Glomerular endothelial cell (primary cell): ENCODE measurements at regions not wholly inside any gene's neighbourhood (a gene's known extent, or its start where the extent isn't known, plus 50 kb on each side); places are given as distances from the start of the nearest gene placed in this dataset.

ENCODE experiments used
- DNase-seq: peaks from one replicate; pipeline ENCODE4 v3.0.0-alpha.2; 2011; ENCODE audit warnings: low read depth, low spot score; ENCODE audit errors: extremely low read depth

- no peak for DNase-seq
Measured at GRCh38 chr2:120807751-120808150, 72.1 kb downstream of the GLI2 start.

- no peak for DNase-seq
Measured at GRCh38 chr2:120809151-120809550, 73.5 kb downstream of the GLI2 start.

- DNase-seq = no peak
Measured at GRCh38 chr2:120809609-120810440, 74.2 kb downstream of the GLI2 start.

- DNase-seq = no peak
Measured at GRCh38 chr2:120810639-120811038, 75.0 kb downstream of the GLI2 start.

GRCh38 chr2:120812866-120813265 is 77.2 kb downstream of the GLI2 start:
- no peak for DNase-seq

- no peak for DNase-seq
Measured at GRCh38 chr2:120814352-120814751, 78.7 kb downstream of the GLI2 start.

GRCh38 chr2:120815292-120815691 is 79.6 kb downstream of the GLI2 start:
- DNase-seq = no peak

GRCh38 chr2:120817136-120817955 is 81.7 kb downstream of the GLI2 start:
- DNase-seq = no peak

- no peak for DNase-seq
Measured at GRCh38 chr2:120817956-120818325, 82.3 kb downstream of the GLI2 start.

GRCh38 chr2:120818441-120818920 is 82.8 kb downstream of the GLI2 start:
- no peak for DNase-seq

- DNase-seq = no peak
Measured at GRCh38 chr2:120819720-120820210, 84.1 kb downstream of the GLI2 start.

- no peak for DNase-seq
Measured at GRCh38 chr2:120820263-120820952, 84.7 kb downstream of the GLI2 start.

GRCh38 chr2:120820953-120821279 is 85.2 kb downstream of the GLI2 start:
- no peak for DNase-seq

GRCh38 chr2:120821446-120822160 is 85.9 kb downstream of the GLI2 start:
- no peak for DNase-seq

GRCh38 chr2:120822933-120823332 is 87.3 kb downstream of the GLI2 start:
- DNase-seq = no peak

- no peak for DNase-seq
Measured at GRCh38 chr2:120823551-120823950, 87.9 kb downstream of the GLI2 start.

GRCh38 chr2:120824246-120824645 is 88.6 kb downstream of the GLI2 start:
- DNase-seq = no peak

GRCh38 chr2:120825370-120826259 is 89.9 kb downstream of the GLI2 start:
- DNase-seq = no peak

GRCh38 chr2:120826260-120826648 is 90.6 kb downstream of the GLI2 start:
- no peak for DNase-seq
